ENCODE measurements at regions not wholly inside any gene's neighbourhood (a gene's known extent, or its start where the extent isn't known, plus 50 kb on each side); places are given as distances from the start of the nearest gene placed in this dataset.
A peak's percentile ranks its signal among the peaks of the same experiment; 100 is the strongest.
"Not testable (repeated sequence)": the region's sequence is repeated elsewhere in the genome, so short reads cannot be mapped to it uniquely, and the experiment has no call there.

DNA sequence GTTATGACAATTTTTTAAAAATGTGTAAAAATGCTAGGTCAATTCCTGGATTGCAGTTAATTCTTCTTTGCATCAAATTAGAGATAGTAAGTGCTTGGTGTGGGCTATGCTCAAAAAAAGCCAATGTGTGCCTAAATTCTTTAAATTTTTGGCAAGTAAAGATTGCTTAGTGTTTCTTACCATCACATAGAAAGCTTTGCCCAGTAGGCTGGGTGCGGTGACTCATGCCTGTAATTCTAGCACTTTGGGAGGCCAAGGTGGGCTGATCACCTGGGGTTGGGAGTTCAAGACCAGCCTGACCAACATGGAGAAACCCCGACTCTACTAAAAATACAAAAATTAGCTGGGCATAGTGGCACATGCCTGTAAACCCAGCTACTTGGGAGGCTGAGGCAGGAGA is 70.0 kb upstream of the MED13 start:
- in situ Hi-C loops (cut with HindIII; ENCODE audit: low pct_ligation_motif_present, low pct_unique_long_range_greater_than_20kb, low sequenced_read_pairs), result not testable (repeated sequence)

DNA sequence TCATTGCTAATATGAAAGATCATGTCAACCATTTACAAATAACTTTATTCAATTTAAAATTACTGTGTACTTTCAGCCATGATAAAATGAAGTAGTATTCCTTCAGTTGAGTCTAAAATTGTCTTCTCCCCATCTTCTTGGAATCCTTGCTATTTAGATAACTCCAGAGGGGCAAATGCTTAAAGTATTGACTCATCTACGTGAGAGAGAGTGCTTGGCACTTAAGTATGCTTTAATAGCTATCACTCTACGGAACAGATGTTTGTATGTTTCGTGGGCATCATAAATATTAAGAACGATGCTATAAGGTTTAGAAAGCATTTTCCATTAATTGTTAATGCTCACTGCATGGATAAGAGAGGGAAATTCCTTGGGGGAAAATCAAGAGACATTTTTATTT is 69.3 kb upstream of the MED13 start:
- DNase-seq, result peak; percentile 46
- in situ Hi-C loops (cut with HindIII; ENCODE audit: low pct_ligation_motif_present, low pct_unique_long_range_greater_than_20kb, low sequenced_read_pairs), result no loop called here

More for the DNA sequence above, 70.0 kb upstream of the MED13 start:
- DNase-seq, result not testable (repeated sequence)

DNA sequence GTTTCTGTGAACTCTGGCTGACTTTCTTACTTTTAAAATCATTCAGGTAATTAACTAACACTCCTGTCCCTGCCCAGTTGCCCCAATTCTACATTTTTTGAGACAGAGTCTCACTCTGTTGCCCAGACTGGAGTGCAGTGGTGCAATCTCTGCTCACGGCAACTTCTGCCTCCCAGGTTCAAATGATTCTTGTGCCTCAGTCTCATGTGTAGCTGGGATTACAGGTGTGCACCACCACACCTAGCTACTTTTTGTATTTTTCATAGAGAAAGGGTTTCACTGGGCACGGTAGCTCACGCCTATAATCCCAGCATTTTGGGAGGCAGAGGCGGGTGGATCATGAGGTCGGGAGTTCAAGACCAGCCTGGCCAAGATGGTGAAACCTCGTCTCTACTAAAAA is 66.2 kb upstream of the MED13 start:
- in situ Hi-C loops (cut with HindIII; ENCODE audit: low pct_ligation_motif_present, low pct_unique_long_range_greater_than_20kb, low sequenced_read_pairs); DNase-seq: not testable (repeated sequence)

DNA sequence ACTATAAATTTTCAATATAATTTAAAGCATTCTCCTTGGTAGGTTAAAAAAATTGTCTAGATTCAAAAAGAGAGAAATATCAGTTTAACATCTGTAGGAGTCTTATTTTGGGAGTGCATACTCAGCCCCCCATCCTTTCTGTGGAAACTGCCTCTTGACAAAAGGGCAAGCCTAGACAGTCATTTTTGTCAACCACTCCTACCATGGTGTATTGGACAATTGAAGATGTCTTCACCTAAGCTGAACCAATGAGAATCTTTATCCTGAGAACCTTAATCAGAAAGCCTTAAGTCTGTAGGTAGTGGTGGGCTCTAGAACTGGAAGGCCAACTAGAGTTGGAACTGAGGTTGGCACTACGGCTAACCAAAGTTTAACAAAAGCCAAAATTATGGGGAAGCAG is 65.7 kb upstream of the MED13 start:
- in situ Hi-C loops (cut with HindIII; ENCODE audit: low pct_ligation_motif_present, low pct_unique_long_range_greater_than_20kb, low sequenced_read_pairs), result no loop called here
- DNase-seq, result no peak

DNA sequence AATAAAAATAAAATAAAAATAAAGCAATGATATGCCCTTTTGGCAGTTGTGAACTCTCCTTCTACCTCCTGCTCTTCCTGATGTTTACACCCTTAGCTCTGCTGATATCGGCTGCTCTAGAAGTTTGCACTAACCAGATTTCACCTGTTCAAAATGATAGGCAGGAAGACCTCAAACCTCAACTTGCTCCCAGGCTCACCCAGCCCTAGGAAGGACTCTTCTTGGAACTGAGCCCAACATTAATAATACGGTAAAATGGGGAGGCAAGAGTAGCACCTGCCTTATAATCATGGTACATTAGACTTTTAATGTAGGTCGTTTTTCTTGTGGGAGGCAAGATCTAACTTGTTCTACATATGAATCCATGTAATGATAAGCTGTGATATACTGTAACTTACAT is 61.2 kb upstream of the MED13 start:
- no peak for DNase-seq
- in situ Hi-C loops (cut with HindIII; ENCODE audit: low pct_ligation_motif_present, low pct_unique_long_range_greater_than_20kb, low sequenced_read_pairs), result no loop called here

DNA sequence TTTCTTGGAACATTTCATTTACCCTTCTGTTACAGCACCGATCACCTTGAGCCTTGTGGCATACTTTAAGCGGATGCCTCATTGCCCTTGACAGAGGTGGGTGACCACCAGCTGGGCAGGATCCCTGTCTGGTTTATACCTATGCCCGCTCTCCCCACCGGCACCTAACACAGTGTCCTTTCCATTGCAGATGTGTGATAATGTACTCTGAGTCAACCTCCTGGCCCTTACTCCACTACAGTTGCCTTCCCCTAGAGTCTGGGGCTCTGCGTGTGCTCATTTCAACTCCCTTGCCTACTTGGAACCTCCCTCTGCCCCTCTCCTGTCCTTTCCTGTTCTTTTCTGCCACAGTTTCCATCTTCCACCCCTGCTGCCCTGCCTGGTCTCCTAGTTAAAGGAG is 60.2 kb upstream of the MED13 start:
- DNase-seq, result no peak
- in situ Hi-C loops (cut with HindIII; ENCODE audit: low pct_ligation_motif_present, low pct_unique_long_range_greater_than_20kb, low sequenced_read_pairs), result no loop called here

DNA sequence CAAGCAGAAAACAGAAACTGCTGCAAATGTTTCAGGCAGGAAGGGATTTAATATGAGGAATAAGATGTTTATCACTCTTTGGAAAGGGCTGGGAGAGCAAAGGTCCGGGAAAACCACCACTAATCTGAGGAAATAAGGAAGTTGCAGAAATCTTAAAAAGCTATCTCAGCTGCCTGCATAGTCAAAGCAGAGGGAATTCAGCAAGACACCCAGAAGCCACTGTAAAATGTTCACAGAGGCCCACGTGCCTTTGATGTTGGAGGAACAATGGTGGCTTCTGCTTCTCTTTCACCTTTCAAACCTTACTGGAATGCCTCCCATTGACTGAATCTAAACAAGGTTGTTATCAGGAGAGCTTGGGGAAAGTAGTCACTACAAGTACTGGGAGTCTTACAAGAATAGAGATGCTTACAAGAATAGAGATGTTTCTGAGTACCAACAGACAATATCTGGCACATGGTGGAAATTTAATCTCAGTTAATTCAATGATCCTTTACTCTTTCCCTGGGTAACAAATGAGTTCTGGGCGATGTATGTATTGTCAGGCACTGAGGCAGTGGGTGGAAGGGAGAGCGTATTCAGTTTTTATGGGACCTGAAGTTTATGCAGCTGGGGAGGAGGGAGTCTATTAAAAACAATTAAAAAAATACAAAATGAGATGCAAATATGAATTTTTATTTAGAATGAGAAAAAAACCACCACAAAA is 56.1 kb upstream of the MED13 start:
- in situ Hi-C loops (cut with HindIII; ENCODE audit: low pct_ligation_motif_present, low pct_unique_long_range_greater_than_20kb, low sequenced_read_pairs), result no loop called here

DNA sequence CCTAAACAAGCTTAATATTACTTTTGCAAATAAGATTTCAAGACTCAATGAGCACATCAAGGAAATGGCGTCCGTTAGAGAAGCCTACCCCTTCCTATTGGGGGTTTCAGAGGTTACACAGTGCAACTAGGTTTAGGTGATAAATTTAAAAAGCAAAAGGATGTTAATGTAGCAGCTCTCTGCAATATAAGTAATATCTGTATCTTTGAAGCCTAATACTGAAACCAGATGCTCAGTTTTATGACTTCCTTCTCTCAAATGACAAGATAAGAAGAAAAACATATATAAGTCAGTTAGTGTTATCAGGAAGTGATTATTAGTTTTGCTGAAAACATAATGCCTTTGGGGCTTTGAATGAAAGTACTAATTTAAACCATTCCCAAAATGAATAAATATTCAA is 54.3 kb upstream of the MED13 start:
- no peak for DNase-seq
- in situ Hi-C loops (cut with HindIII; ENCODE audit: low pct_ligation_motif_present, low pct_unique_long_range_greater_than_20kb, low sequenced_read_pairs), result no loop called here

More for the DNA sequence above, 56.1 kb upstream of the MED13 start:
- no peak for DNase-seq

All from ACHN (cell line).